ENCODE measurements at regions not wholly inside any gene's neighbourhood (a gene's known extent, or its start where the extent isn't known, plus 50 kb on each side); places are given as distances from the start of the nearest gene placed in this dataset.
"Not testable (repeated sequence)": the region's sequence is repeated elsewhere in the genome, so short reads cannot be mapped to it uniquely, and the experiment has no call there.

GRCh38 chr3:89554587-89554986 is 447.2 kb downstream of the EPHA3 start:
- not testable (repeated sequence) for TF ChIP-seq ZNF274 (IDR thresholded peaks at IDR 0.05; ENCODE audit: low read depth, low read length); SUZ12 (IDR thresholded peaks at IDR 0.05; ENCODE audit: extremely low read depth, insufficient read depth, insufficient read length); YY1 (IDR thresholded peaks at IDR 0.05; ENCODE audit: insufficient read depth, insufficient read length)
